ENCODE measurements at regions not wholly inside any gene's neighbourhood (a gene's known extent, or its start where the extent isn't known, plus 50 kb on each side); places are given as distances from the start of the nearest gene placed in this dataset.
"Not testable (repeated sequence)": the region's sequence is repeated elsewhere in the genome, so short reads cannot be mapped to it uniquely, and the experiment has no call there.

- DNase-seq (ENCODE audit: low spot score): no peak
Measured at GRCh38 chrX:10965174-10965798, 145.8 kb upstream of the HCCS start.

GRCh38 chrX:10966057-10966456 lies 145.1 kb upstream of the HCCS start:
- no peak for DNase-seq (ENCODE audit: low spot score)

- DNase-seq (ENCODE audit: low spot score): no peak
Measured at GRCh38 chrX:10971176-10971575, 140.0 kb upstream of the HCCS start.

GRCh38 chrX:10971759-10972158 lies 139.4 kb upstream of the HCCS start:
- no peak for DNase-seq (ENCODE audit: low spot score)

- DNase-seq (ENCODE audit: low spot score): no peak
Measured at GRCh38 chrX:10972706-10973105, 138.4 kb upstream of the HCCS start.

GRCh38 chrX:10974920-10975319 lies 136.2 kb upstream of the HCCS start:
- no peak for DNase-seq (ENCODE audit: low spot score)

- DNase-seq (ENCODE audit: low spot score): no peak
Measured at GRCh38 chrX:10979956-10980355, 131.2 kb upstream of the HCCS start.

GRCh38 chrX:10981506-10981905 lies 129.6 kb upstream of the HCCS start:
- no peak for DNase-seq (ENCODE audit: low spot score)

GRCh38 chrX:10983526-10983925 lies 127.6 kb upstream of the HCCS start:
- DNase-seq (ENCODE audit: low spot score): peak; percentile 79

- no peak for DNase-seq (ENCODE audit: low spot score)
Measured at GRCh38 chrX:10984213-10984612, 126.9 kb upstream of the HCCS start.

- no peak for DNase-seq (ENCODE audit: low spot score)
Measured at GRCh38 chrX:10986616-10987015, 124.5 kb upstream of the HCCS start.

GRCh38 chrX:10988653-10989052 lies 122.5 kb upstream of the HCCS start:
- DNase-seq (ENCODE audit: low spot score): no peak

GRCh38 chrX:10989386-10989785 lies 121.7 kb upstream of the HCCS start:
- DNase-seq (ENCODE audit: low spot score): no peak

- DNase-seq (ENCODE audit: low spot score): no peak
Measured at GRCh38 chrX:10990418-10990817, 120.7 kb upstream of the HCCS start.

- DNase-seq (ENCODE audit: low spot score): no peak
Measured at GRCh38 chrX:10990976-10991375, 120.2 kb upstream of the HCCS start.

GRCh38 chrX:10992110-10992509 lies 119.0 kb upstream of the HCCS start:
- DNase-seq (ENCODE audit: low spot score): no peak

- DNase-seq (ENCODE audit: low spot score): not testable (repeated sequence)
Measured at GRCh38 chrX:11007076-11007475, 104.1 kb upstream of the HCCS start.

- DNase-seq (ENCODE audit: low spot score): no peak
Measured at GRCh38 chrX:11010476-11010875, 100.7 kb upstream of the HCCS start.

GRCh38 chrX:11016728-11017127 lies 94.4 kb upstream of the HCCS start:
- no peak for DNase-seq (ENCODE audit: low spot score)

GRCh38 chrX:11022588-11022987 lies 88.5 kb upstream of the HCCS start:
- DNase-seq (ENCODE audit: low spot score): not testable (repeated sequence)

- DNase-seq (ENCODE audit: low spot score): no peak
Measured at GRCh38 chrX:11039926-11040325, 71.2 kb upstream of the HCCS start.

GRCh38 chrX:11040405-11040804 lies 70.7 kb upstream of the HCCS start:
- DNase-seq (ENCODE audit: low spot score): no peak

GRCh38 chrX:11040996-11041395 lies 70.1 kb upstream of the HCCS start:
- DNase-seq (ENCODE audit: low spot score): no peak

GRCh38 chrX:11050013-11050412 lies 61.1 kb upstream of the HCCS start:
- no peak for DNase-seq (ENCODE audit: low spot score)

- no peak for DNase-seq (ENCODE audit: low spot score)
Measured at GRCh38 chrX:11053351-11053750, 57.8 kb upstream of the HCCS start.

Measured in globus pallidus (tissue), 1 donor.